ENCODE measurements at regions not wholly inside any gene's neighbourhood (a gene's known extent, or its start where the extent isn't known, plus 50 kb on each side); places are given as distances from the start of the nearest gene placed in this dataset.

DNA sequence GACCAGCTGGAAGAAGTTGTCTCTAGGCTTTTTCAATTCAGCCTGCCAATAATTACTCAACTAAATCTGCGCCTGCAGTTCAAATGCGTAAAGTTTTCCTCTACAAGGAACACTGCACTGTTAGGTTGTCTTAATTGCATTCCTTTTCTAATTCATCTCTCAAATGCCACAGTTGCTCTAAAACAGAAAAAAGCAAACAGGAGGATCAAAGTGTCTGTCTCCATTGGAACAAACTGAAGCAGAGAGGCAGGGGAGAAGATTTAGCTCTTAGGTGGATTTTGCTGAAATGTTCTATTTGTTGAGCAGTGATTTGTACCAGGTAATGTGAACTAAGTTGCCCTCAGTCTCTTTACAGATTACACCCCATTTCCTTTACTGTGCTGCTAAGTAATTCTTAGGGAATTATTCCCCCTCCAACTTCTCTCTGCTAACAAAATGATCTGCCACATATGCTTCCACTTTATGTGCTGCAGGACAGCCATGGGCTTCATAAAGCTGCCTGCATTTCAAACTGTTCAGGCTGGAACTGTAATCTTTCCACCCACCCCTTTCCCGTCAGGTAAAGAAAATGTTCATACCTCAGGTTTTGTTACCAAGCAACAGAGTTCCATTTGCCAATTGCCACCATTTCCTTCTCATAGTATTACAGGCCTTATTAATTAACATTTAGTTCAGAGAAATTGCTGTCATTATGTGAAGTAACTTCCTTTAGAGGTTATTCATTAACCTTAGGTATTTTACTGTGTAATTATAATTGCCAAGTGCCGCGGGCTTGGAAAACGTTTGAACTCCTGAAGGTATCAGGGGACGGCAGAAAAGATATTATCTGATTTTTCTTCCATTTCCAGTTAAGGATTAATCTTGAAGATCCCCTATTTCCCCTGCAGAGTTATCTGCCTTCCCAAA is 149.3 kb downstream of the SPRY1 start:
- H3K27me3 ChIP-seq: no peaks in the 10 kb centered on the region
- H3K36me3 ChIP-seq: no peaks in the 10 kb centered on the region
- H3K9me3 ChIP-seq: no peaks in the 10 kb centered on the region
- ATAC-seq (peak; percentile 68 to 82 (median 73)), DNase-seq (peak in 2 of 6 donors; percentile 32 to 43), FAIRE-seq (no peak)
- TF ChIP-seq, protein P1, sequence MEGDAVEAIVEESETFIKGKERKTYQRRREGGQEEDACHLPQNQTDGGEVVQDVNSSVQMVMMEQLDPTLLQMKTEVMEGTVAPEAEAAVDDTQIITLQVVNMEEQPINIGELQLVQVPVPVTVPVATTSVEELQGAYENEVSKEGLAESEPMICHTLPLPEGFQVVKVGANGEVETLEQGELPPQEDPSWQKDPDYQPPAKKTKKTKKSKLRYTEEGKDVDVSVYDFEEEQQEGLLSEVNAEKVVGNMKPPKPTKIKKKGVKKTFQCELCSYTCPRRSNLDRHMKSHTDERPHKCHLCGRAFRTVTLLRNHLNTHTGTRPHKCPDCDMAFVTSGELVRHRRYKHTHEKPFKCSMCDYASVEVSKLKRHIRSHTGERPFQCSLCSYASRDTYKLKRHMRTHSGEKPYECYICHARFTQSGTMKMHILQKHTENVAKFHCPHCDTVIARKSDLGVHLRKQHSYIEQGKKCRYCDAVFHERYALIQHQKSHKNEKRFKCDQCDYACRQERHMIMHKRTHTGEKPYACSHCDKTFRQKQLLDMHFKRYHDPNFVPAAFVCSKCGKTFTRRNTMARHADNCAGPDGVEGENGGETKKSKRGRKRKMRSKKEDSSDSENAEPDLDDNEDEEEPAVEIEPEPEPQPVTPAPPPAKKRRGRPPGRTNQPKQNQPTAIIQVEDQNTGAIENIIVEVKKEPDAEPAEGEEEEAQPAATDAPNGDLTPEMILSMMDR (IDR thresholded peaks at IDR 0.05): no peak
- peak overlapping the region; percentile 51 to 84 (median 72) for H3K27ac ChIP-seq
- H3K4me3 ChIP-seq: peak overlapping the region in 2 of 4 donors; percentile 16 to 19
- H3K4me1 ChIP-seq: peaks cover 4 to 17% (median 16%) of the 10 kb centered on the region in 3 donors
- 12 to 16% methylated on average over 7 of the region's 7 CpGs for WGBS, 2 donors
- intact Hi-C loops (cut with DNase I): no loop called here

DNA sequence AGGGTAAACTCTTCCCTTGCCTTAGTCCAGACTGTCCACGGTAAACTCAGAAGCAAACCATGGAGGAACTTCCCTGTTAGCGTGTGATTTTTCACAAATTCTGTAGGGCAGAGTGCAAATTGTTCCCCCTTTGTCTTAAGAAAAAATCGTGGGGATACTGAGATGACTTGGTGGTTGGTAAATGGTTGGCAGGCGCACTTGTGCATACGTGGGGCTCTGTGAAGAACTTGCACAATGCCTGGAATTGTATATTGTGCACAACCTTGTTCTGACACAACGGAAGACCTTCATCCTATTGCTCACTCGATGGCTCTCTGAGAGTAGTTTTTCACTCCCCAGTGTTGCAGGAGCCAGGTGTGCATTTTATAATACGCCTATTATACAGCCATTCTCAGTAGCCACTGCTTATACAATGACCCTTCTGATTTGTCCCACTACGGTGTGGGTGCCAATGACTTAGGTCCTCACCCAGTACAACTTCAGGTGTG is 150.0 kb downstream of the SPRY1 start:
- WGBS, 2 donors: 39% methylated on average over 9 of the region's 9 CpGs
- Histone ChIP-seq H3K4me3 (peak overlapping the region in 2 of 4 donors; percentile 16 to 19), H3K4me1 (peaks cover 4 to 17% (median 16%) of the 10 kb centered on the region in 3 donors), H3K9me3 (no peaks in the 10 kb centered on the region), H3K36me3 (no peaks in the 10 kb centered on the region), H3K27me3 (no peaks in the 10 kb centered on the region), H3K27ac (peak overlapping the region; percentile 51 to 84 (median 72))
- ATAC-seq (peak; percentile 23 to 40 (median 30)), FAIRE-seq (no peak), DNase-seq (no peak)
- intact Hi-C loops (cut with DNase I): no loop called here
- TF ChIP-seq, protein P1 (IDR thresholded peaks at IDR 0.05): no peak

DNA sequence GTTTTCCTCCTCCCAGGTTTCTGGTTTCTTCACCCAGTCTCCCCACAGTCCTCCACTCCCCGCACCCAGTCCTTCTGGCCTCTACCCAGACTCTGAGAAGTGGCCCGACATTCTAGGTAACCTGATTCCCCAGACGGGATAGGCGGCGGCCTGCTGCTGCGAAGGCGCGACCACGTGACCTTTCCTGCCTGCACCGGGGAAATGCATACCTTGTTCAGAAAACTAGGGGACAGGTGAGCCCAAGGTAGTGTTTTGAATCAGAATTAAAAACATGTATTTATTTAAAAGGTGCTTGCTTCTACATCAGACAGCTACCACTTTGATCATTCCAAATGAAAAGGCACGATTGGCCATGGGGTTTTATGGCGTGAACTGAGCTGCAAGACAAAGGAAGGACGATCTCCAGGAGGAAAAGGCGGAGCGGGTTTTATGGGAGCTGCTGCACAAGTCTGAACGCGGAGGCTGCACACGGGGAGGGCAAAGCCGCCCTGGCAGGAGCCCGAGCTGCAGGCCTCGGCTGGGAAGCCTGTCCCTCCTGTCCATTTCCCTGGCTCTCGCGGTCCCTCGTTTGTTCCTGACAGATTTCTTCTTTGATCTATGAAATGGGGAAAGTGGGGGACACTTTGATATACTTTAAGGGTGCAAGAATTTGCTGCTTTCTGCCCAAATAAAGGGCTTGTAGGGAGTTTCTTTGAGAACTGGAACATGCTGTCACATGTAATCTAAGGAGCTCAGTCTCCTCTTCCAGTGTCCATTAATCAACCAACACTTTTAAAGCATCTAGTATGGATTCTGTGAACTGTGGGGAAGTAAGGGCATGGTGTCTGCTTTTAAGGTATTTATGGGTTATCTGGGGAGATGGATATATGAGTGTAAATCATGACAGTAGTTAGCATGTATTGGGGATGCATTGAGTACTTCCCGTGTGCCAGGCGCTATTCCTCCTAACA is 150.9 kb downstream of the SPRY1 start:
- Histone ChIP-seq H3K4me1 (peaks cover 4 to 17% (median 16%) of the 10 kb centered on the region in 3 donors), H3K4me3 (peak overlapping the region in 2 of 4 donors; percentile 16 to 19), H3K27ac (peak overlapping the region; percentile 60 to 84 (median 80)), H3K36me3 (no peaks in the 10 kb centered on the region), H3K9me3 (no peaks in the 10 kb centered on the region), H3K27me3 (no peaks in the 10 kb centered on the region)
- FAIRE-seq (no peak), DNase-seq (peak; percentile 77 to 88 (median 81)), ATAC-seq (peak; percentile 83 to 91 (median 88))
- intact Hi-C loops (cut with DNase I): no loop called here
- TF ChIP-seq, protein P1 (IDR thresholded peaks at IDR 0.05): no peak
- 44 to 46% methylated on average over 26 of the region's 26 CpGs for WGBS, 2 donors

DNA sequence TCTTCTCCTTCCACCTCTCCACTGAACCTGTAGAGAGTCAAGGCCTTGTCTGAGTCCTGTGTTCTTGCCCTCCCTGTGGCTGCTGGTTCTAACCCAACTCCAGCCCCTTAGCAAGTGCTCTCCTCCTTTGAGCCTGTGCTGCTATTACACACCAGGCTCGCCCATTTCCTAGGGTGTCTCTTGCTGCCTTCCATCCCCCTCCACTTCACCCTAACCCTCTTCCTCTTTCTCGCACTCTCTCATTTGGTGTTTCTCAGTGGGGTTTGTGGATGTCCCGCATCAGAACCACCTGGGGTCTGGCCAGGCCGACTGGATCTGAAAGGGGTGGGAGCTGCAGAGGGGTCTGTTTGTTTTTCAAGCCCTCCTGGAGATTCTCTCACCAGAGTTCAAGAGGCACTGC is 156.7 kb downstream of the SPRY1 start:
- H3K27ac ChIP-seq: no peak overlapping the region
- intact Hi-C loops (cut with DNase I): no loop called here
- H3K9me3 ChIP-seq: no peaks in the 10 kb centered on the region
- WGBS, 2 donors: 87 to 97% methylated on average over 4 of the region's 4 CpGs
- ATAC-seq: no peak
- no peak overlapping the region for H3K4me3 ChIP-seq
- H3K4me1 ChIP-seq: peaks cover 26 to 30% (median 29%) of the 10 kb centered on the region in 3 donors
- TF ChIP-seq, protein P1 (IDR thresholded peaks at IDR 0.05): no peak
- no peaks in the 10 kb centered on the region for H3K36me3 ChIP-seq
- no peak for FAIRE-seq
- DNase-seq: no peak
- no peaks in the 10 kb centered on the region for H3K27me3 ChIP-seq

All from pancreas (tissue), 10 donors.